A549 (cell line): ENCODE measurements at regions not wholly inside any gene's neighbourhood (a gene's known extent, or its start where the extent isn't known, plus 50 kb on each side); places are given as distances from the start of the nearest gene placed in this dataset.

Source experiments
- ATAC-seq, 2 experiments: fragments of 200-7000 bp in 1 of 2; fragments of >200 bp in 1 of 2; cut with Nextera tagmentation in 1 of 2; cut with Tn5 transposase in 1 of 2; 3 replicates each; pipeline versions ENCODE4 v1.8.0 to v1.9.1; 2018 to 2020; ENCODE audit warnings: mild to moderate bottlenecking in 1 of 2, moderate library complexity in 1 of 2
- CTCF ChIA-PET: fragments of 300-600 bp; sonication (Branson Sonifier 250); formaldehyde crosslinking; extraction: SDS; loops from one replicate; lab custom pipeline; 2021; ENCODE audit warnings: antibody characterized with exemption, inconsistent platforms; lab: Yijun Ruan, JAX
- POLR2A ChIA-PET: fragments of 350-600 bp; formaldehyde crosslinking; extraction: SDS; loops from one replicate; lab custom pipeline; 2021; ENCODE audit warnings: antibody characterized with exemption, inconsistent platforms; lab: Yijun Ruan, JAX
- DNase-seq, 2 experiments: peaks; one replicate each; pipeline versions ENCODE4 v3.0.0 to v3.0.0-alpha.2; 2011 to 2016; ENCODE audit warnings: low read depth in 1 of 2, low spot score in 1 of 2
- FAIRE-seq: peaks from 2 replicates; lab custom pipeline; 2011; peaks lifted over from hg19 to GRCh38; lab: Jason Lieb, UNC
- H3K27ac ChIP-seq, 2 experiments: fragments of >200 bp; sonication (Bioruptor Twin); formaldehyde crosslinking; 3 replicates each; pipeline ENCODE4 v1.5.1; 2016 to 2017
- H3K4me1 ChIP-seq: fragments of >200 bp; sonication (Bioruptor Twin); formaldehyde crosslinking; 3 replicates; pipeline ENCODE4 v1.6.1; 2016
- H3K4me2 ChIP-seq: fragments of >200 bp; sonication (Bioruptor Twin); formaldehyde crosslinking; 3 replicates; pipeline ENCODE4 v1.6.1; 2016
- H3K4me3 ChIP-seq: fragments of >200 bp; sonication (Bioruptor Twin); formaldehyde crosslinking; 3 replicates; pipeline ENCODE4 v1.5.1; 2016
- H3K9me3 ChIP-seq: fragments of >200 bp; sonication (Bioruptor Twin); formaldehyde crosslinking; 3 replicates; pipeline ENCODE4 v1.6.1; 2016
- BHLHE40 ChIP-seq: IDR thresholded peaks from 2 replicates; pipeline ENCODE4 v1.6.1; 2012; ENCODE audit warnings: low read depth, low read length, inconsistent platforms
- CBX8 ChIP-seq: fragments of 200-600 bp; sonication (generic); IDR thresholded peaks from 2 replicates; pipeline ENCODE4 v1.6.1; 2016
- CEBPB ChIP-seq, 2 experiments: fragments of >200 bp in 1 of 2; sonication (Bioruptor Twin) in 1 of 2; formaldehyde crosslinking in 1 of 2; IDR thresholded peaks; 2 replicates each; pipeline ENCODE4 v1.6.1; 2012 to 2016
- E2F6 ChIP-seq: IDR thresholded peaks from 2 replicates; pipeline ENCODE4 v1.6.1; 2012; ENCODE audit warnings: low read depth, borderline replicate concordance
- EHF ChIP-seq: fragments of 250-450 bp; sonication (Bioruptor Pico); IDR thresholded peaks from 2 replicates; pipeline ENCODE4 v1.5.0; 2020; ENCODE audit warnings: mild to moderate bottlenecking
- EHMT2 ChIP-seq: fragments of 200-600 bp; sonication (generic); IDR thresholded peaks from 2 replicates; pipeline ENCODE4 v1.6.1; 2016; ENCODE audit warnings: antibody characterized with exemption, low read depth, mild to moderate bottlenecking, moderate library complexity
- EP300 ChIP-seq, 2 experiments: fragments of >200 bp; sonication (Bioruptor Twin); formaldehyde crosslinking; IDR thresholded peaks; 2 replicates in 1 of 2; 3 replicates in 1 of 2; pipeline ENCODE4 v1.6.1; 2016 to 2017
- ESRRA ChIP-seq: fragments of 150-350 bp; IDR thresholded peaks from 2 replicates; pipeline ENCODE4 v1.6.1; 2014; ENCODE audit warnings: mild to moderate bottlenecking, low read length, borderline replicate concordance
- FOSB ChIP-seq: fragments of 250-450 bp; sonication (Bioruptor Pico); IDR thresholded peaks from 2 replicates; pipeline ENCODE4 v1.5.0; 2020; ENCODE audit warnings: mild to moderate bottlenecking, moderate library complexity
- FOXS1 ChIP-seq: fragments of 250-450 bp; sonication (Bioruptor Pico); IDR thresholded peaks from 2 replicates; pipeline ENCODE4 v1.5.0; 2020; ENCODE audit warnings: mild to moderate bottlenecking, moderate library complexity
- GATA3 ChIP-seq: IDR thresholded peaks from 2 replicates; pipeline ENCODE4 v1.6.1; 2012; ENCODE audit warnings: borderline replicate concordance
- HDAC2 ChIP-seq: fragments of 200-600 bp; sonication (generic); IDR thresholded peaks from 2 replicates; pipeline ENCODE4 v1.6.1; 2016
- HES2 ChIP-seq: fragments of >200 bp; sonication (Bioruptor Twin); formaldehyde crosslinking; IDR thresholded peaks from 2 replicates; pipeline ENCODE4 v1.6.1; 2016
- HMGXB4 ChIP-seq: fragments of 250-450 bp; sonication (Bioruptor Pico); IDR thresholded peaks from 2 replicates; pipeline ENCODE4 v1.5.0; 2021; ENCODE audit warnings: mild to moderate bottlenecking, moderate library complexity, borderline replicate concordance
- HOXA7 ChIP-seq: fragments of 250-450 bp; sonication (Bioruptor Pico); IDR thresholded peaks from 2 replicates; pipeline ENCODE4 v1.5.0; 2020; ENCODE audit warnings: mild to moderate bottlenecking, moderate library complexity
- HOXB5 ChIP-seq: fragments of 250-450 bp; sonication (Bioruptor Pico); IDR thresholded peaks from 2 replicates; pipeline ENCODE4 v1.5.0; 2020; ENCODE audit warnings: mild to moderate bottlenecking, moderate library complexity
- JUN ChIP-seq, 2 experiments: fragments of >200 bp; sonication (Bioruptor Twin); formaldehyde crosslinking; IDR thresholded peaks; 2 replicates in 1 of 2; 3 replicates in 1 of 2; pipeline ENCODE4 v1.6.1; 2016 to 2017
- KDM5A ChIP-seq: fragments of 200-600 bp; sonication (generic); IDR thresholded peaks from 2 replicates; pipeline ENCODE4 v1.6.1; 2016; ENCODE audit warnings: antibody characterized with exemption, mild to moderate bottlenecking
- MAX ChIP-seq: IDR thresholded peaks from 2 replicates; pipeline ENCODE4 v1.6.1; 2012
- NPAS2 ChIP-seq: fragments of 250-450 bp; sonication (Bioruptor Pico); IDR thresholded peaks from 2 replicates; pipeline ENCODE4 v1.8.0; 2022; ENCODE audit warnings: mild to moderate bottlenecking, moderate library complexity, borderline replicate concordance
- PBX3 ChIP-seq: IDR thresholded peaks from 2 replicates; pipeline ENCODE4 v1.6.1; 2012
- PHF8 ChIP-seq: fragments of 200-600 bp; sonication (generic); IDR thresholded peaks from 2 replicates; pipeline ENCODE4 v1.6.1; 2016; ENCODE audit warnings: low read depth, mild to moderate bottlenecking, antibody characterized with exemption, moderate library complexity, borderline replicate concordance
- POLR2A ChIP-seq: IDR thresholded peaks from 2 replicates; pipeline ENCODE4 v1.6.1; 2012; ENCODE audit warnings: mild to moderate bottlenecking, low read length
- RARB ChIP-seq: fragments of 250-450 bp; sonication (Bioruptor Pico); IDR thresholded peaks from 2 replicates; pipeline ENCODE4 v1.8.0; 2021; ENCODE audit warnings: mild to moderate bottlenecking, moderate library complexity
- RFX5 ChIP-seq: fragments of 450-650 bp; IDR thresholded peaks from 2 replicates; pipeline ENCODE4 v1.7.1; 2014; ENCODE audit warnings: antibody characterized with exemption, mild to moderate bottlenecking, moderate library complexity
- RNF2 ChIP-seq: fragments of 200-600 bp; sonication (generic); IDR thresholded peaks from 2 replicates; pipeline ENCODE4 v1.6.1; 2016; ENCODE audit warnings: low read depth, mild to moderate bottlenecking, antibody characterized with exemption, moderate library complexity, borderline replicate concordance
- SREBF2 ChIP-seq: fragments of 450-650 bp; IDR thresholded peaks from 2 replicates; pipeline ENCODE4 v1.6.1; 2014; ENCODE audit warnings: mild to moderate bottlenecking, moderate library complexity
- TP53 ChIP-seq: fragments of 250-450 bp; sonication (Bioruptor Pico); IDR thresholded peaks from 2 replicates; pipeline ENCODE4 v1.5.0; 2021; ENCODE audit warnings: mild to moderate bottlenecking, moderate library complexity
- USF2 ChIP-seq: fragments of 450-650 bp; IDR thresholded peaks from 2 replicates; pipeline ENCODE4 v1.6.1; 2014; ENCODE audit warnings: antibody characterized with exemption
- ZC3H11A ChIP-seq: fragments of 450-650 bp; IDR thresholded peaks from 2 replicates; pipeline ENCODE4 v1.6.1; 2014; ENCODE audit warnings: antibody characterized with exemption, mild to moderate bottlenecking
- ZNF302 ChIP-seq: fragments of 250-450 bp; sonication (Bioruptor Pico); IDR thresholded peaks from 2 replicates; pipeline ENCODE4 v1.9.0; 2021; ENCODE audit warnings: inconsistent platforms, mild to moderate bottlenecking, moderate library complexity
- ZSCAN20 ChIP-seq: fragments of 250-450 bp; sonication (Bioruptor Pico); IDR thresholded peaks from 2 replicates; pipeline ENCODE4 v1.8.0; 2022; ENCODE audit warnings: mild to moderate bottlenecking, moderate library complexity
- WGBS: methylation state at CpG from one replicate; pipeline ENCODE4 v1.1.6; 2017; ENCODE audit errors: missing lambda C conversion rate; 5-methylcytosine and 5-hydroxymethylcytosine counted together

- WGBS, result 76% methylated on average over 1 of the region's 1 CpG
- FAIRE-seq (no peak), DNase-seq (no peak)
- Histone ChIP-seq H3K4me3 (no peak overlapping the region), H3K4me2 (no peak overlapping the region)
- TF ChIP-seq NPAS2 (no peak), BHLHE40 (no peak), HDAC2 (no peak), USF2 (no peak), CEBPB (IDR thresholded peaks at IDR 0.05) (no peak), ESRRA (no peak), EHF (CRISPR knock-in tag) (no peak), GATA3 (no peak), POLR2A (no peak), RFX5 (no peak), PBX3 (no peak), ZNF302 (CRISPR knock-in tag) (no peak), KDM5A (no peak), MAX (no peak), PHF8 (no peak)
- TF ChIP-seq, all 56 proteins: peak for 0
- ChIA-PET CTCF (no interaction called here), POLR2A (no interaction called here)
- Histone ChIP-seq H3K9me3 (peaks cover 3% of the 10 kb centered on the region; the same call in 1 of the 3 replicates), H3K4me1 (no peaks in the 10 kb centered on the region), H3K27ac (no peak overlapping the region)
- ATAC-seq, result no peak
These were observed 630.4 kb upstream of the BOD1L1 start for GRCh38 chr4:14257903-14258302.

- Histone ChIP-seq H3K4me1 (no peaks in the 10 kb centered on the region), H3K27ac (no peak overlapping the region), H3K9me3 (no peaks in the 10 kb centered on the region), H3K4me2 (no peak overlapping the region), H3K4me3 (no peak overlapping the region)
- WGBS, result 72% methylated on average over 4 of the region's 4 CpGs
- FAIRE-seq, result no peak
- CTCF ChIA-PET, result no interaction called here
- DNase-seq, result no peak
- POLR2A ChIA-PET, result no interaction called here
- TF ChIP-seq CBX8, result no peak
- no peak for TF ChIP-seq HES2
- TF ChIP-seq TP53, result no peak
- TF ChIP-seq ZSCAN20 (CRISPR knock-in tag), result no peak
- TF ChIP-seq JUN (IDR thresholded peaks at IDR 0.05), result no peak
- no peak for TF ChIP-seq HOXB5 (CRISPR knock-in tag)
- no peak for TF ChIP-seq PBX3
- TF ChIP-seq ZNF302 (CRISPR knock-in tag), result no peak
- TF ChIP-seq RNF2, result no peak
- no peak for ATAC-seq
These were observed 632.4 kb upstream of the BOD1L1 start for GRCh38 chr4:14259936-14260335.

- Histone ChIP-seq H3K4me2 (no peak overlapping the region), H3K4me1 (no peaks in the 10 kb centered on the region), H3K4me3 (no peak overlapping the region), H3K27ac (no peak overlapping the region), H3K9me3 (no peaks in the 10 kb centered on the region)
- ChIA-PET POLR2A (no interaction called here), CTCF (no interaction called here)
- no peak for ATAC-seq
- DNase-seq, result no peak
- no peak for FAIRE-seq
- WGBS, result 69% methylated on average over 3 of the region's 3 CpGs
- TF ChIP-seq FOXS1 (CRISPR knock-in tag) (no peak), E2F6 (no peak), ZC3H11A (no peak), HOXA7 (CRISPR knock-in tag) (no peak), ZNF302 (CRISPR knock-in tag) (no peak), EP300 (IDR thresholded peaks at IDR 0.05) (no peak), GATA3 (no peak), HMGXB4 (CRISPR knock-in tag) (no peak), SREBF2 (no peak), EHMT2 (no peak), RARB (CRISPR knock-in tag) (no peak), FOSB (CRISPR knock-in tag) (no peak), PBX3 (no peak)
These were observed 633.1 kb upstream of the BOD1L1 start for GRCh38 chr4:14260591-14260990.
